ENCODE measurements at regions not wholly inside any gene's neighbourhood (a gene's known extent, or its start where the extent isn't known, plus 50 kb on each side); places are given as distances from the start of the nearest gene placed in this dataset.
A peak's percentile ranks its signal among the peaks of the same experiment; 100 is the strongest.

DNA sequence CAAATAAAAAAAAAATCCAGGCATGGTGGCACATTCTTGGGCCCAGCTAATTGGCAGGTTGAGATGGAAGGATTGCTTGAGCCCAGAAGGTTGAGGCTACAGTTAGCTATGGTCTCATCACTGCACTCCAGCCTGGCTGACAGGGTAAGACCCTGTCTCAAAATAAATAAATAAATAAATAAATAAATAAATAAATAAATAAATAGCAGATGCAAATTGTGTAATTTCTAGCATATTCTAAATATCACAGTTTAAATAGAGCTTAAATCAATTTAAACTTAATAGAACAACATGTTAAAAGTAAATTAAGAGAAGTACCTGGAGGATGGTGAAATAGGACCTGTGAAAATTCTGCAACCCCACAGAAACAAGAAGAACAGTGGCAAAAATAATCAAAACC, 290.5 kb downstream of the TFEC start:
- Histone ChIP-seq H3K4me1 (ENCODE audit: control insufficient read depth in 3 of 3, insufficient read depth in 2 of 3, low read depth in 1 of 3, low read length in 2 of 3) (no peaks in the 10 kb centered on the region), H3K36me3 (ENCODE audit: control insufficient read depth in 3 of 3, insufficient read depth in 2 of 3, low read depth in 1 of 3, low read length in 3 of 3) (no peaks in the 10 kb centered on the region)
- no peak for FAIRE-seq

DNA sequence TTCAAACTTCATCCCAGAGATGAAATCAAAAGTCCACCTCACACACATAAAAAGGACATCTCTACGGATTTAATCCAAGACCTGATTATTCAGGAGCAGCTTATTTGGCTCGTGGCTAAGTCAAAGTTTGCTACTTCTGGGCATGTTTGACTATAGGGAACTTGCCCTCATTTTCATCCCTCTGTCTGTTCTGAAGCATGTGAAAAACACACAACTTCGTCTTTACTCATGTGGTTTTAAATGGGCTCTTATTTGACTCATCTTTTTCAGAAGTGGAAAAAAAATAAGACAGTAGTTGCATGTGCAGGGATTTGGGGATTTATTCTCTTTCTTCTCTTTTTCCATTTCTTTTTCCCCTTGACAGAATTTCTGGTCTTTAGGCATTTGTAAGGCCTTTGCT, 295.9 kb downstream of the TFEC start:
- no peak for DNase-seq
- Histone ChIP-seq H3K4me1 (ENCODE audit: control insufficient read depth in 3 of 3, insufficient read depth in 2 of 3, low read depth in 1 of 3, low read length in 2 of 3) (no peaks in the 10 kb centered on the region), H3K4me3 (ENCODE audit: low read depth in 1 of 3, low read length in 3 of 3) (no peak overlapping the region), H3K36me3 (ENCODE audit: control insufficient read depth in 3 of 3, insufficient read depth in 2 of 3, low read depth in 1 of 3, low read length in 3 of 3) (no peaks in the 10 kb centered on the region), H3K9me3 (ENCODE audit: control insufficient read depth in 2 of 2, insufficient read depth in 1 of 2, low read depth in 1 of 2, low read length in 1 of 2) (no peaks in the 10 kb centered on the region), H3K27ac (ENCODE audit: low read depth in 1 of 3, low read length in 2 of 3) (no peak overlapping the region), H3K27me3 (ENCODE audit: control insufficient read depth in 3 of 3, insufficient read depth in 3 of 3, low read length in 3 of 3) (no peaks in the 10 kb centered on the region)
- FAIRE-seq = no peak
- 71 to 84% (median 80%) methylated on average over 3 of the region's 3 CpGs for WGBS, 3 donors

More for the DNA sequence above, 290.5 kb downstream of the TFEC start:
- DNase-seq = no peak
- Histone ChIP-seq H3K27me3 (ENCODE audit: control insufficient read depth in 3 of 3, insufficient read depth in 3 of 3, low read length in 3 of 3) (no peaks in the 10 kb centered on the region), H3K27ac (ENCODE audit: low read depth in 1 of 3, low read length in 2 of 3) (no peak overlapping the region), H3K9me3 (ENCODE audit: control insufficient read depth in 2 of 2, insufficient read depth in 1 of 2, low read depth in 1 of 2, low read length in 1 of 2) (no peaks in the 10 kb centered on the region), H3K4me3 (ENCODE audit: low read depth in 1 of 3, low read length in 3 of 3) (no peak overlapping the region)

DNA sequence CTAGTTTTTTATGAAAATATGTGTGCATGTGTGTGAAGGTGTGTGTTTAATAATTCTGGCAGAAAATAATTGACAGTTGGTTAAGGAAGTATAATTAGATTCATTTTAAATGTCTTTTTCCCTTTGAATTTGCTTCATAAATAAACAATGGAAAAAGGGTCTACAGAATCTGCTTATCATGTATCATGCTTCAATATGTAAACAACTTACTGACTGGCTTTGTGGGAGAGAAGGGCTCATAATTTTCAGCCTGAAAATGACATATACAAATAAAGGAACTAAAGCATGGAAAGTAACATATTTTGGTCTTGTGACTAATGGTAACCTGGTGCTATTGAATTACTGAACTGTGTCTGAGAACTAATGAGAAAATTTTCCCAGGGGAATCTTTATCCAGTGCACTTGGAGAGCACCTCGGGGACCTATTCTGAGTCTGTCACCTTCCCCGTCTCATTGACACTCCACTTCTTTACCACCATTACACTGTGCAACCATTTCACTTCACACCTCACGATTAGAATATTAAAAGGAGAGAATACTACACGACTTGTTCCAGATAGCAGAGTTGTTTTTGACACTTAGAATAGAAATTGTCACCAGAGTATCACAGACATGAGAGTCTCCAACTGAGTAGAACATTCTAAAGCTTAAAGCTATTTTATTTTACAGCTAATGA, 298.6 kb downstream of the TFEC start:
- Histone ChIP-seq H3K9me3 (ENCODE audit: control insufficient read depth in 2 of 2, insufficient read depth in 1 of 2, low read depth in 1 of 2, low read length in 1 of 2) (no peaks in the 10 kb centered on the region), H3K4me3 (ENCODE audit: low read depth in 1 of 3, low read length in 3 of 3) (no peak overlapping the region), H3K27ac (ENCODE audit: low read depth in 1 of 3, low read length in 2 of 3) (no peak overlapping the region), H3K27me3 (ENCODE audit: control insufficient read depth in 3 of 3, insufficient read depth in 3 of 3, low read length in 3 of 3) (no peaks in the 10 kb centered on the region), H3K36me3 (ENCODE audit: control insufficient read depth in 3 of 3, insufficient read depth in 2 of 3, low read depth in 1 of 3, low read length in 3 of 3) (no peaks in the 10 kb centered on the region), H3K4me1 (ENCODE audit: control insufficient read depth in 3 of 3, insufficient read depth in 2 of 3, low read depth in 1 of 3, low read length in 2 of 3) (no peaks in the 10 kb centered on the region)
- no peak for FAIRE-seq
- 71 to 76% (median 76%) methylated on average over 4 of the region's 4 CpGs for WGBS, 3 donors
- DNase-seq = no peak

DNA sequence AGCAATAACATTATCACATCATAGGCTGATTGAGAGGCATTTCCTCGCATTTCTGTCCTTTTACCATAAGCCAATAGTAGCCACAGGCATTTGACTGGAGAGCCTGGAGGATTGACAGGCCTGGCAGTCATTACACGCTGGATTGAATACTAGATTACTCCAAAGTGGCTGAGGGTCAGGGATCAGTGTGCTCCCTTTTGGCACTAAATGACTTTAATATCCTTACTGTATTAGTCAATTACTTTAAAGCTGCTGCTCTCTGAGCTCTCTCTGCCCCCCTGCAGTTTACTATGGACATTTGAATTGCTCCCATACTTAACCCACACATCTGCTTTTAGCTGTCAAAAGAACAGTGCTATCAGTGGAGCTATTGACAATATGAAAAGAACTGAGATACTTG, 302.0 kb downstream of the TFEC start:
- WGBS, 3 donors = 82 to 85% (median 85%) methylated on average over 2 of the region's 2 CpGs
- no peak overlapping the region for H3K27ac ChIP-seq (ENCODE audit: low read depth in 1 of 3, low read length in 2 of 3)
- H3K9me3 ChIP-seq (ENCODE audit: control insufficient read depth in 2 of 2, insufficient read depth in 1 of 2, low read depth in 1 of 2, low read length in 1 of 2) = no peaks in the 10 kb centered on the region
- FAIRE-seq = no peak
- H3K4me3 ChIP-seq (ENCODE audit: low read depth in 1 of 3, low read length in 3 of 3) = no peak overlapping the region
- H3K36me3 ChIP-seq (ENCODE audit: control insufficient read depth in 3 of 3, insufficient read depth in 2 of 3, low read depth in 1 of 3, low read length in 3 of 3) = no peaks in the 10 kb centered on the region
- DNase-seq = no peak
- no peaks in the 10 kb centered on the region for H3K27me3 ChIP-seq (ENCODE audit: control insufficient read depth in 3 of 3, insufficient read depth in 3 of 3, low read length in 3 of 3)
- no peaks in the 10 kb centered on the region for H3K4me1 ChIP-seq (ENCODE audit: control insufficient read depth in 3 of 3, insufficient read depth in 2 of 3, low read depth in 1 of 3, low read length in 2 of 3)

DNA sequence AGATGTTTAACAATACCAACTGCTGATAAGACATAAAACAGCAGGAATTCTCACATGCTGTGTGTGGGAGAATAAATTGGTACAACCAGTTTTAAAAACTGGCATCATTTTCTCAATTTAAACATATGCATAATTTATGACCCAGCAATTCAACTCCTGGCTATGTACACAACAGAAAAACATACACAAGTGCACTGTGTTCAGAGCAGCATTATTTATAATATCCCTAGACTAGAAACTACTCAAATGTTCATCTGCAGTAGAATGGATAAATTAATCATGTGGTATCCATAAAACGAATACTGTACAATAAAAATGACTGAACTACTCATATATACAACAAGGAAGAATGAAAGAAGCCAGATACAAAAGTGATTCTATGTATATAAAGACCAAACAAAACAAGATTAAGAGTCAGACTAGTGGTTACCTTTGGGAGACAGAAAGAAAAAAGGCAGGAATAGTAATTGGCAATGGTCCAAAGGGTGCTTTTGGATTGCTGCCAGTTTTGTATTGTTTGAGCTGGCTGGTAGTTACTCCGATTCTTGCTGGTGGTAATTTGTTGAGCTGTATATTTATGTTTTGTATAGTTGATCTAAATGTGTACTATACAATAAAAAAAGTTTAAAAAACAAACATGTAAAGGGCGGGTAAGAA, 306.0 kb downstream of the TFEC start:
- H3K9me3 ChIP-seq (ENCODE audit: control insufficient read depth in 2 of 2, insufficient read depth in 1 of 2, low read depth in 1 of 2, low read length in 1 of 2) = no peaks in the 10 kb centered on the region
- no peaks in the 10 kb centered on the region for H3K4me1 ChIP-seq (ENCODE audit: control insufficient read depth in 3 of 3, insufficient read depth in 2 of 3, low read depth in 1 of 3, low read length in 2 of 3)
- 22 to 42% (median 29%) methylated on average over 3 of the region's 3 CpGs for WGBS, 3 donors
- no peak for FAIRE-seq
- H3K27me3 ChIP-seq (ENCODE audit: control insufficient read depth in 3 of 3, insufficient read depth in 3 of 3, low read length in 3 of 3) = no peaks in the 10 kb centered on the region
- no peaks in the 10 kb centered on the region for H3K36me3 ChIP-seq (ENCODE audit: control insufficient read depth in 3 of 3, insufficient read depth in 2 of 3, low read depth in 1 of 3, low read length in 3 of 3)
- no peak overlapping the region for H3K4me3 ChIP-seq (ENCODE audit: low read depth in 1 of 3, low read length in 3 of 3)
- peak; percentile 15 to 34 for DNase-seq
- H3K27ac ChIP-seq (ENCODE audit: low read depth in 1 of 3, low read length in 2 of 3) = no peak overlapping the region

DNA sequence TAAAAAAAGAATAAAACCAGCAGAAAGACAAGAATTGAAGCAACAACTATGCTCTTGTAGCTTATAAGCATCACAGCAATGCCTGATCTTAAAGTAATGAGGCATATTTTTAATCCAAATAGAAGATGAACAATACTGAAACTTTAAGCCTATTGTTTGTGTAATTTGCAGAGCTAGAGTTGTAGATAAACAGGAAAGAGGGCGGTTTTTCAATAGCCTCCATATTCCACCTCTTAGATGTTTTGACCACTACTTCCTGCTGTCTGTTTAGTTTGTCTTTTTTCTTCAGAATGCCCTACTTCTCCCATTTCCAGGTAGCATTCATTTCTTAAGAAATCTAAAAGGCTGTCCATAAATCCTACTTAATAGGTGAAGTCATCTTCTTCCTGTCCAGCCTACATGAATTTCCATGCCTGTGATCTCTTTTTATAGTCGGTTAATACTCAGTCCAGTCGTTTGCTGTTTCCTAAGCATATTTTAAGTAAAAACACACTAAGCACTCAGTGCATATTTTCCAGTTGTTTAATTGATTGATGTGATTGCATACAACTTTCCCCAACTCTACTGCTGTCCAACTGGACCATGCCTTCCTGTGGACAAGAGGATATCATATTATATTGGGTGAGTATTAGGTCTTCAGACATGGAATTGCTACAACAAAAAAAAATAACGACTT, 308.1 kb downstream of the TFEC start:
- no peaks in the 10 kb centered on the region for H3K27me3 ChIP-seq (ENCODE audit: control insufficient read depth in 3 of 3, insufficient read depth in 3 of 3, low read length in 3 of 3)
- no peaks in the 10 kb centered on the region for H3K9me3 ChIP-seq (ENCODE audit: control insufficient read depth in 2 of 2, insufficient read depth in 1 of 2, low read depth in 1 of 2, low read length in 1 of 2)
- H3K36me3 ChIP-seq (ENCODE audit: control insufficient read depth in 3 of 3, insufficient read depth in 2 of 3, low read depth in 1 of 3, low read length in 3 of 3) = no peaks in the 10 kb centered on the region
- 65 to 85% (median 72%) methylated on average over 4 of the region's 4 CpGs for WGBS, 3 donors
- H3K27ac ChIP-seq (ENCODE audit: low read depth in 1 of 3, low read length in 2 of 3) = no peak overlapping the region
- no peaks in the 10 kb centered on the region for H3K4me1 ChIP-seq (ENCODE audit: control insufficient read depth in 3 of 3, insufficient read depth in 2 of 3, low read depth in 1 of 3, low read length in 2 of 3)
- FAIRE-seq (no peak), DNase-seq (peak in 1 of 2 donors; percentile 5)
- H3K4me3 ChIP-seq (ENCODE audit: low read depth in 1 of 3, low read length in 3 of 3) = no peak overlapping the region

DNA sequence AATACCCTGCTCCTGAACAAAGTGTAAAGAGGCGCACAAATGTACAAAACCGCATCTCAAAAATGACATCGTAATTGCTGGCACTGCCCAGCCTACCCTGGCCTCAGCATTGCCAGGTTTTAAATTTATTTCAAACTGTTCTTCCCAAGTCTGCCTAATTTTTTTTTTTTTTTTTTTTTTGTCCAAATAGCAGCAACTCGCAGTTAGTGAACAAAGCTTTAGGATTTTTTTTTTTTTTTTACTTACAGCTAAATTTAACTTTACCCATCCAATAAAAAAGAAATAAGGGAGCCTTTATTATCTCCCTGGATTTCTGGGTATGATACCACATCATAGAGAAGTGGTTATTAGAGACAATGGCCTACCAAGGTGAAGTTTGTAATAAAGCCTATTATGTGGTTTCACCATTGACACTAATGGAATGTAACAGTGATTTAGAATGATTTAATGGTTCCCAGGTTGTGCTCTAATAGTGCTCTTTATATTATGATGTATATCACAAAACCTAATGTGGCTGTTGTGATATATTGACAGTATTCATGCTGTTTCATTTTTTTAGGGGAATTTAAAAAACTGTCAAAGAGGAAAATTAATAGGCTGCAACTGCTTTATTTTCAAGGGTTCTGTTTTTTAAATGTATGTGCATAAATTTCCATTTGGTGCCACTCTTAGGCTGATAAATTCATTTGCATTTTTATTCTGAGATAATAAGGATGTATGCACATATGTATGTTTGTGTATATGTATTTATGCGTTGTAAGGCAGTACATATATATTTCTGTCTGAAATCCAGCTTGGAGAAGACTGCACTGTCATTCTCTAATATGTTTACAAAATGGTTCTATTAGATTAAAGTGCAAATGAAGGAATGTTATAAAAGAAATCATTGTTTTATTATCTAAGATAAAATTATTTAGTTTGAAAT, 309.0 kb downstream of the TFEC start:
- Histone ChIP-seq H3K9me3 (ENCODE audit: control insufficient read depth in 2 of 2, insufficient read depth in 1 of 2, low read depth in 1 of 2, low read length in 1 of 2) (no peaks in the 10 kb centered on the region), H3K36me3 (ENCODE audit: control insufficient read depth in 3 of 3, insufficient read depth in 2 of 3, low read depth in 1 of 3, low read length in 3 of 3) (no peaks in the 10 kb centered on the region), H3K27me3 (ENCODE audit: control insufficient read depth in 3 of 3, insufficient read depth in 3 of 3, low read length in 3 of 3) (no peaks in the 10 kb centered on the region), H3K27ac (ENCODE audit: low read depth in 1 of 3, low read length in 2 of 3) (no peak overlapping the region), H3K4me3 (ENCODE audit: low read depth in 1 of 3, low read length in 3 of 3) (no peak overlapping the region), H3K4me1 (ENCODE audit: control insufficient read depth in 3 of 3, insufficient read depth in 2 of 3, low read depth in 1 of 3, low read length in 2 of 3) (no peaks in the 10 kb centered on the region)
- FAIRE-seq = no peak
- WGBS, 3 donors = 84 to 93% (median 90%) methylated on average over 5 of the region's 5 CpGs
- DNase-seq = no peak

DNA sequence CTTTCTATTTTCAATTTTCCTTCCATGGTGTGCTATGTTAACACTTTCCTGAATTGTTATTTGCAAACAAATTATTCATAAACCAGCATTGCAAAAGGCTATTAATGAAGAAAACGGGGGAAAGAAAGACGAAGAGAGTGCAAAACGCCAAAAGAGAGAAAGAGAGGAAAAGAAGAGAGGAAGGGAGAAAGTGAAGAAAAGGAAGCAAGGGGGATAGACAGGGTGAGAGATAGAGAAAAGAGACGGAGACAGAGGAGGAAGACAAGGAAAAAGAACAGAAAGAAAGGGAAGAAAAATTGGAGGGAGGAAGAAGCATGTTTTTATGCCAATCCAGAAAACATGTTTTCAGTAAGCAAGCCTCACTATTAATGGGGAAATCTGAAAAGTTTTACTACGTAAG, 310.6 kb downstream of the TFEC start:
- Histone ChIP-seq H3K36me3 (ENCODE audit: control insufficient read depth in 3 of 3, insufficient read depth in 2 of 3, low read depth in 1 of 3, low read length in 3 of 3) (no peaks in the 10 kb centered on the region), H3K4me3 (ENCODE audit: low read depth in 1 of 3, low read length in 3 of 3) (no peak overlapping the region), H3K27me3 (ENCODE audit: control insufficient read depth in 3 of 3, insufficient read depth in 3 of 3, low read length in 3 of 3) (no peaks in the 10 kb centered on the region), H3K27ac (ENCODE audit: low read depth in 1 of 3, low read length in 2 of 3) (no peak overlapping the region), H3K4me1 (ENCODE audit: control insufficient read depth in 3 of 3, insufficient read depth in 2 of 3, low read depth in 1 of 3, low read length in 2 of 3) (no peaks in the 10 kb centered on the region), H3K9me3 (ENCODE audit: control insufficient read depth in 2 of 2, insufficient read depth in 1 of 2, low read depth in 1 of 2, low read length in 1 of 2) (no peaks in the 10 kb centered on the region)
- FAIRE-seq = no peak
- 84 to 92% (median 91%) methylated on average over 5 of the region's 5 CpGs for WGBS, 3 donors
- no peak for DNase-seq
